Osteocyte (in vitro differentiated cells): ENCODE measurements at regions not wholly inside any gene's neighbourhood (a gene's known extent, or its start where the extent isn't known, plus 50 kb on each side); places are given as distances from the start of the nearest gene placed in this dataset.
"Not testable (repeated sequence)": the region's sequence is repeated elsewhere in the genome, so short reads cannot be mapped to it uniquely, and the experiment has no call there.

Experiments
- DNase-seq: peaks from one replicate; pipeline ENCODE4 v3.0.0; 2021; ENCODE audit warnings: mixed read lengths; ENCODE audit not compliant: unreplicated experiment; ENCODE audit errors: extremely low spot score
- H3K27ac Mint-ChIP-seq: one replicate; pipeline ENCODE4 v1.8.0; 2021; ENCODE audit warnings: mild to moderate bottlenecking, mixed read lengths; ENCODE audit not compliant: unreplicated experiment
- H3K27me3 Mint-ChIP-seq: one replicate; pipeline ENCODE4 v1.8.0; 2021; ENCODE audit warnings: mixed read lengths; ENCODE audit not compliant: unreplicated experiment
- H3K36me3 Mint-ChIP-seq: one replicate; pipeline ENCODE4 v1.8.0; 2021; ENCODE audit warnings: mixed read lengths; ENCODE audit not compliant: unreplicated experiment
- H3K4me1 Mint-ChIP-seq: one replicate; pipeline ENCODE4 v1.8.0; 2021; ENCODE audit warnings: mixed read lengths; ENCODE audit not compliant: unreplicated experiment
- H3K4me3 Mint-ChIP-seq: one replicate; pipeline ENCODE4 v1.8.0; 2021; ENCODE audit warnings: mild to moderate bottlenecking, moderate library complexity, mixed read lengths; ENCODE audit not compliant: unreplicated experiment
- H3K9me3 Mint-ChIP-seq: one replicate; pipeline ENCODE4 v1.8.0; 2021; ENCODE audit warnings: mixed read lengths; ENCODE audit not compliant: unreplicated experiment
- CTCF ChIP-seq: fragments of 200-600 bp; sonication (generic); IDR thresholded peaks from 2 replicates; pipeline ENCODE4 v1.5.0; 2021; ENCODE audit warnings: antibody characterized with exemption, mild to moderate bottlenecking, moderate library complexity

- no peak overlapping the region for H3K4me3 Mint-ChIP-seq
- H3K9me3 Mint-ChIP-seq, result peaks cover 48% of the 10 kb centered on the region
- no peaks in the 10 kb centered on the region for H3K36me3 Mint-ChIP-seq
- H3K4me1 Mint-ChIP-seq, result no peaks in the 10 kb centered on the region
- H3K27ac Mint-ChIP-seq, result no peak overlapping the region
- TF ChIP-seq CTCF, result no peak
- H3K27me3 Mint-ChIP-seq, result no peaks in the 10 kb centered on the region
- no peak for DNase-seq
These were observed 439.4 kb downstream of the ZNF536 start for GRCh38 chr19:30811397-30812098.

GRCh38 chr19:30810726-30811125 lies 438.5 kb downstream of the ZNF536 start:
- TF ChIP-seq CTCF, result no peak
- DNase-seq, result no peak
- Mint-ChIP-seq H3K27me3 (no peaks in the 10 kb centered on the region), H3K36me3 (no peaks in the 10 kb centered on the region), H3K9me3 (peaks cover 48% of the 10 kb centered on the region), H3K4me1 (no peaks in the 10 kb centered on the region), H3K4me3 (no peak overlapping the region), H3K27ac (no peak overlapping the region)

GRCh38 chr19:30807278-30807677 lies 435.1 kb downstream of the ZNF536 start:
- H3K4me3 Mint-ChIP-seq, result no peak overlapping the region
- no peak overlapping the region for H3K27ac Mint-ChIP-seq
- H3K4me1 Mint-ChIP-seq, result no peaks in the 10 kb centered on the region
- peaks cover 30% of the 10 kb centered on the region for H3K9me3 Mint-ChIP-seq
- TF ChIP-seq CTCF, result no peak
- DNase-seq, result no peak
- H3K27me3 Mint-ChIP-seq, result no peaks in the 10 kb centered on the region
- H3K36me3 Mint-ChIP-seq, result no peaks in the 10 kb centered on the region

- H3K9me3 Mint-ChIP-seq, result peaks cover 30% of the 10 kb centered on the region
- no peaks in the 10 kb centered on the region for H3K27me3 Mint-ChIP-seq
- no peak overlapping the region for H3K27ac Mint-ChIP-seq
- H3K4me3 Mint-ChIP-seq, result no peak overlapping the region
- DNase-seq, result no peak
- TF ChIP-seq CTCF, result no peak
- H3K36me3 Mint-ChIP-seq, result no peaks in the 10 kb centered on the region
- no peaks in the 10 kb centered on the region for H3K4me1 Mint-ChIP-seq
These were observed 434.1 kb downstream of the ZNF536 start for GRCh38 chr19:30806311-30806710.

- TF ChIP-seq CTCF, result no peak
- H3K27ac Mint-ChIP-seq, result no peak overlapping the region
- H3K36me3 Mint-ChIP-seq, result no peaks in the 10 kb centered on the region
- peaks cover 19% of the 10 kb centered on the region for H3K9me3 Mint-ChIP-seq
- H3K27me3 Mint-ChIP-seq, result no peaks in the 10 kb centered on the region
- H3K4me3 Mint-ChIP-seq, result no peak overlapping the region
- no peaks in the 10 kb centered on the region for H3K4me1 Mint-ChIP-seq
- no peak for DNase-seq
These were observed 432.6 kb downstream of the ZNF536 start for GRCh38 chr19:30804751-30805150.

GRCh38 chr19:30804333-30804732 lies 432.1 kb downstream of the ZNF536 start:
- not testable (repeated sequence) for H3K4me1 Mint-ChIP-seq, H3K36me3 Mint-ChIP-seq, DNase-seq, H3K27me3 Mint-ChIP-seq, H3K27ac Mint-ChIP-seq, H3K4me3 Mint-ChIP-seq
- peaks cover 15% of the 10 kb centered on the region for H3K9me3 Mint-ChIP-seq
